GM10266 (cell line): ENCODE measurements at regions not wholly inside any gene's neighbourhood (a gene's known extent, or its start where the extent isn't known, plus 50 kb on each side); places are given as distances from the start of the nearest gene placed in this dataset.
"Not testable (repeated sequence)": the region's sequence is repeated elsewhere in the genome, so short reads cannot be mapped to it uniquely, and the experiment has no call there.

Experiments used
- DNase-seq: peaks from one replicate; pipeline ENCODE4 v3.0.0; 2012; ENCODE audit errors: extremely low spot score
- TF ChIP-seq, protein P1 (sequence below): IDR thresholded peaks from 2 replicates; pipeline ENCODE4 v1.5.1; 2012; ENCODE audit warnings: mild to moderate bottlenecking, low read depth; ENCODE audit not compliant: control insufficient read depth, insufficient read depth; ENCODE audit errors: missing control alignments

DNA sequence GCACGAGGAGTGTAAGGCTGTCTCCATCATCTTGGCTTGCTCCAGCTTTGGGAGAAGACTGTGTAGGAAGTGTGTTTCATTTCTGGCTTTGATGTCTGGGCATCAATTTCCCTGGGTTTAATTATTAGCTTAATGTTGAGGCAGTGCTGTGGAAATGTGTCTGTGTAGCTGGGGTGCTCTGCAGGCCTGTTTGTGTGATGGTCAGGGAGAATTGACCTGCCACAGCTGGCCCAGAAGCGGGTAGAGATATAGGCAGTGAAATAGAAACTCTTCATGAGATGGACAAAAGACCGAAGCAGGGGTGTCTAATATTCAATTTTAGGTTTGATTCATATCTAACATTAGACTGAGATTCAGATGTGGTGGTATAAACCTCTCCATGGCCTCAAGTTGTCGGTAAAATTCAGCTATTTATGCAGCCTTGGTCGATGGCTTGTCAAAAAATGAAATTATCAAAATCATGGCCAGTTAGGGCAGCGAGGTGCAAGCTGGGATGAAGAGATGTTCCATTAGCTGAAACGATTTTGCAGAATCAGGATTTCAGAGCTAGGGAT lies 95.3 kb upstream of the SNX9 start:
- TF ChIP-seq, protein P1, sequence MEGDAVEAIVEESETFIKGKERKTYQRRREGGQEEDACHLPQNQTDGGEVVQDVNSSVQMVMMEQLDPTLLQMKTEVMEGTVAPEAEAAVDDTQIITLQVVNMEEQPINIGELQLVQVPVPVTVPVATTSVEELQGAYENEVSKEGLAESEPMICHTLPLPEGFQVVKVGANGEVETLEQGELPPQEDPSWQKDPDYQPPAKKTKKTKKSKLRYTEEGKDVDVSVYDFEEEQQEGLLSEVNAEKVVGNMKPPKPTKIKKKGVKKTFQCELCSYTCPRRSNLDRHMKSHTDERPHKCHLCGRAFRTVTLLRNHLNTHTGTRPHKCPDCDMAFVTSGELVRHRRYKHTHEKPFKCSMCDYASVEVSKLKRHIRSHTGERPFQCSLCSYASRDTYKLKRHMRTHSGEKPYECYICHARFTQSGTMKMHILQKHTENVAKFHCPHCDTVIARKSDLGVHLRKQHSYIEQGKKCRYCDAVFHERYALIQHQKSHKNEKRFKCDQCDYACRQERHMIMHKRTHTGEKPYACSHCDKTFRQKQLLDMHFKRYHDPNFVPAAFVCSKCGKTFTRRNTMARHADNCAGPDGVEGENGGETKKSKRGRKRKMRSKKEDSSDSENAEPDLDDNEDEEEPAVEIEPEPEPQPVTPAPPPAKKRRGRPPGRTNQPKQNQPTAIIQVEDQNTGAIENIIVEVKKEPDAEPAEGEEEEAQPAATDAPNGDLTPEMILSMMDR, result no peak
- DNase-seq, result no peak

GRCh38 chr6:157728183-157728881 lies 94.7 kb upstream of the SNX9 start:
- no peak for DNase-seq
- TF ChIP-seq, protein P1, result no peak

GRCh38 chr6:157731221-157731620 lies 91.8 kb upstream of the SNX9 start:
- TF ChIP-seq, protein P1, result no peak
- no peak for DNase-seq

DNA sequence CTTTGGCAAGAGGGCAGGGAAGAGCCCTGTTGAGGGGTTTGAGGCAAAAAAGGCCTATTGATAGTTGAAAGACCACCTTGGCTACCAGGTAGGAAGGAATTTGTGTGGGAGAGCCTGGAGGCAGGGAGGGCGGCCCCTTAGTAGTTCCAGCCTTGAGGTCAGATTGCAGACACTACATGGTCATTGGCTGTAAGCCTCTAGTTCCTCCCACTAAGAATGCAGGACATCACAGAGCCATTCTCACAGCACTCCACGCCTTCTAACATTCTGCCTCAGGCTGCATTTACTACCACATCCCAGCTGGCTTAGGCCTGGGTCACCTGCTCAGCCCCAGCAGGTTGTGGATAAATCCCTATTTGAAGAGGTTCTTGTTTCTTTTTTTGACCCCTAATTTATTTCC lies 91.0 kb upstream of the SNX9 start:
- TF ChIP-seq, protein P1, result no peak
- no peak for DNase-seq

DNA sequence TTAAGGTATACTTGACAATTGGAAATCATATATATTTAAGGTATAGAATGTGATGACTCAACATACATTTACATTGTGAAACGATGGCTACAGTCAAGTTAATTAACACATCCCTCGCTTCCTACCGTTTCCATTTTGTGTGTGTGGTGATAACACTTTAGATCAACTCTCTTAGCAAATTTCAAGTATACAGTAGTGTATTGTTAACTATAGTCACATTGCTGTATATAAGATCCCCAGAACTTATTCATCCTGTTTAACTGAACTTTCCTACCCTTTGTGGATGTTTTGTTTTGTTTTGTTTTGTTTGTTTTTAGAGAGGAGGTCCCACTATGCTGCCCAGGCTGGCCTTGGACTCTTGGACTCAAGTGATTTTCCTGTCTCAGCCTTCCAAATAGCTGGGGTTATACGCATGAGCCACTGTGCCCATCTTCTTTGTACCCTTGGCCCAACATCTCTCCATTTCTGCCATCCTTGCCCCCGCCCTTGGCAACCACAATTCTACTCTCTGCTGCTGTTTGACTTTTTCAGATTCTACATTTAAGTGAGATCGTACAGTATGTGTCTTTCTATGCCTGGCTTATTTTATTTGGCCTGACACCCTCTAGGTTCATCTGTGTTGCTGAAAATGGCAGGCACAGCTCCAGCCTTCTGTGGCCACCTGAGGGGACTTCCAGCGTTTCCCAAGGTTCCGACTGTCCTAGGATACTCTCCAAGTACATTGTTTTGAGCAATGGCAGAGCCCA lies 90.5 kb upstream of the SNX9 start:
- DNase-seq, result no peak
- TF ChIP-seq, protein P1, result no peak

DNA sequence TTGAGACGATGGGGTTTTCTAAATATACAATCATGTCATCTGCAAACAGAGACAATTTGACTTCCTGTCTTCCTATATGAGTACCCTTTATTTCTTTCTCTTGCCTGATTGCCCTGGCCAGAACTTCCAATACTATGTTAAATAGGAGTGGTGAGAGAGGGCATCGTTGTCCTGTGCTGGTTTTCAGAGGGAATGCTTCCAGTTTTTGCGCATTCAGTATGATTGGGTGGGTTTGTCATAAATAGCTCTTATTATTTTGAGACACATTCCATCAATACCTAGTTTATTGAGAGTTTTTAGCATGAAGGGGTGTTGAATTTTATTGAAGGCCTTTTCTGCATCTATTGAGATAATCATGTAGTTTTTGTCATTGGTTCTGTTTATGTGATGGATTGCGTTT lies 86.5 kb upstream of the SNX9 start:
- not testable (repeated sequence) for DNase-seq

- DNase-seq, result no peak
- TF ChIP-seq, protein P1, result no peak
Observed at GRCh38 chr6:157741321-157741947, 81.6 kb upstream of the SNX9 start.
